Stimulated activated CD8-positive, alpha-beta memory T cell treated with anti-CD3 and anti-CD28 coated beads, Interleukin-4, amount 100 ng/mL, for 4 hours (primary cell): ENCODE measurements at regions not wholly inside any gene's neighbourhood (a gene's known extent, or its start where the extent isn't known, plus 50 kb on each side); places are given as distances from the start of the nearest gene placed in this dataset.

Source experiments
- DNase-seq, 2 donors: peaks; one replicate each; pipeline ENCODE4 v3.0.0-alpha.2; 2020; ENCODE audit warnings: low read depth in 2 of 2, low spot score in 1 of 2

DNA sequence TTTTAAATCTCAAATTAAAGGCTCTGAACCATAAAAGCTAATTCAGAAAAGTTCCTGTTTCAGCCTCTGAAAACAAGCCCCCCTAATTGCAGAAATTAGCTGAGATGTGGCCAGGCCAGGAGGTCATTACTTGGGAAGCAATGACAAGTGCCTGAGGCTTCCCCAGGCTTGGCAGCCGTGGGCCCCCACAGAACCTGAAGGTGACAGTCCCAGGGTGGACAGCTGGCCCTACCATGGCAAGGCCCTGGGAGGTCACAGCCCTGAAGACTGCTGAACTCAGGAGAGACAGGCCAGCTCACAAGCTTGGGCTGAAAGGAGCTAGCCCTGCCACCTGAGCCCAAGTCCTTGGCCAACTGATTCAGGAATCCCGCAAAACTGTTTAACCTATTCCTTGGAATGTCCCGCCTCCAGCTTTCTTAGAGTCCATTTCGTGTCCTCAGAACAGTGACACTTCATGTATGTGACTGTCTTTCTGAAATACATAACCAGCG is 54.3 kb upstream of the PKDCC start:
- no peak for DNase-seq

DNA sequence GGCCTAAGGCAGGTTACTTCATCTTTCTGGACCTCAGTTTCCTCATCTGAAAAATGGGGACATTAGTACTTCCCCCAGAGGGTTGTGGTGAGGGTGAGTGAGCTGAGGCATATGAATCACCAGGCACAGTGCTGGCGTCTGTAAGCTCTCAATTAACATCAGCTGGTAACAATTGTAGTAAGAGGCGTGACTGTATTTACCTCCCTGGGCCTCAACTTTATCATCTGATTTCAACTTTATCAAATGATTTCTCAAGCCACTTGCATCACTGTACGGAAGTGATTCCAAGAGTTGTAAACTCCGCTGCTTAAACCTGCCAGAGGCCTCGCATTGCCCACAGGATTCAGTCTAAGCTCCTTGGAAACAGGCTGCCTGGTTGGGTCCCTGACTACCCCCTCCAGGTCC is 53.6 kb upstream of the PKDCC start:
- DNase-seq: no peak

GRCh38 chr2:41994661-41995060 is 53.2 kb upstream of the PKDCC start:
- DNase-seq: no peak

DNA sequence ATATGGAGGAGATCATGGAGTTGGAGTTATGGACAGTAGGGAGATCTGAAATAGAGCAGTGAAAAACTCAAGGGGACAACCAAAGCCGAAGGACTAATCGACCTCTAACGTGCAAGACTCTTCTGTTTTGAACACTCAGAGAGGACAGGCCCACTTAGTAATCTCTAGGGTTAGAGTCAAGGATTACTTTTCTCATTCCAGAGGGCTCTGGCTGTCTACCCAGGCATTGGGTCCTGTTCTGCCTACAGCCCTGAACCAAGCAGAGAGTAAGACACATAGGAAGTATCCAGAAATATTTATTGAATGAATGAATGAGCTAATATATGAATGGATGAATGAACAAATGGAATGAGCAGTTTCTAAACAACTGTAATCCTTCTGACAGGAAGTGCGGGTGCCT is 50.3 kb upstream of the PKDCC start:
- no peak for DNase-seq
